Activated naive CD8-positive, alpha-beta T cell treated with anti-CD3 and anti-CD28 coated beads, Interleukin-2, amount 50 U/mL, for 24 hours (primary cell): ENCODE measurements at regions not wholly inside any gene's neighbourhood (a gene's known extent, or its start where the extent isn't known, plus 50 kb on each side); places are given as distances from the start of the nearest gene placed in this dataset.

Experiments
- ATAC-seq: fragments of 150-1000 bp; cut with Tn5 transposase; one replicate; pipeline ENCODE4 v1.10.0; 2021
- DNase-seq: peaks from one replicate; pipeline ENCODE4 v3.0.0; 2021
- H3K27ac Mint-ChIP-seq: one replicate; pipeline ENCODE4 v1.8.0; 2021; ENCODE audit warnings: mild to moderate bottlenecking, mixed read lengths
- H3K27me3 Mint-ChIP-seq: one replicate; pipeline ENCODE4 v1.8.0; 2021; ENCODE audit warnings: mixed read lengths
- H3K36me3 Mint-ChIP-seq: one replicate; pipeline ENCODE4 v1.8.0; 2021; ENCODE audit warnings: low read depth, mixed read lengths
- H3K4me1 Mint-ChIP-seq: one replicate; pipeline ENCODE4 v1.8.0; 2021; ENCODE audit warnings: mixed read lengths
- H3K4me3 Mint-ChIP-seq: one replicate; pipeline ENCODE4 v1.8.0; 2021; ENCODE audit warnings: mild to moderate bottlenecking, moderate library complexity, mixed read lengths
- H3K9me3 Mint-ChIP-seq: one replicate; pipeline ENCODE4 v1.8.0; 2021; ENCODE audit warnings: mixed read lengths

GRCh38 chr9:95670122-95670521 lies 153.4 kb upstream of the PTCH1 start:
- H3K27ac Mint-ChIP-seq: no peak overlapping the region
- H3K27me3 Mint-ChIP-seq: peaks cover 21% of the 10 kb centered on the region
- no peaks in the 10 kb centered on the region for H3K36me3 Mint-ChIP-seq
- no peaks in the 10 kb centered on the region for H3K4me1 Mint-ChIP-seq
- H3K4me3 Mint-ChIP-seq: no peak overlapping the region
- DNase-seq: no peak
- no peak for ATAC-seq
- H3K9me3 Mint-ChIP-seq: no peaks in the 10 kb centered on the region

- Mint-ChIP-seq H3K4me1 (no peaks in the 10 kb centered on the region), H3K4me3 (no peak overlapping the region), H3K36me3 (no peaks in the 10 kb centered on the region), H3K27ac (no peak overlapping the region), H3K9me3 (no peaks in the 10 kb centered on the region), H3K27me3 (peaks cover 21% of the 10 kb centered on the region)
- ATAC-seq: no peak
- no peak for DNase-seq
Measured at GRCh38 chr9:95669253-95669652, 152.5 kb upstream of the PTCH1 start.

DNA sequence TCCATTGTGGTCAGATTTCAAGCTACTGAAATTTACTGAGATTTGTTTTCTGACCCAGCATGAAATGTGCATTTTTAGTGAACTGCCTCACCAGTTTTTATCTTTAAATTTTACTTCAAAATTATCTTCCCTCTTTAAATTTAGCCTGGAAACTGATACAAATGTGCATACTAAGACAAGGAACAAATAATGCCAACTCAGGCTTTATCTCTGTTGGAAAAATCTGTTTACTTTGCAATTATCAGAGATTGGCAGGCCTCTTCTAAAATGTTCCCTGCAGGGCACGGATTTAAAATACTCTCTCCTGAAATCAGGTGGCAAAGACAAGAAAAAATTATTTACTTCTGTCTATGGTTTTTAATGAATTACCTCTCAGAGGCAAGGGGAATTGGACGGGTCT lies 151.0 kb upstream of the PTCH1 start:
- H3K27ac Mint-ChIP-seq: no peak overlapping the region
- no peaks in the 10 kb centered on the region for H3K9me3 Mint-ChIP-seq
- no peaks in the 10 kb centered on the region for H3K4me1 Mint-ChIP-seq
- peaks cover 19% of the 10 kb centered on the region for H3K27me3 Mint-ChIP-seq
- ATAC-seq (no peak), DNase-seq (no peak)
- no peaks in the 10 kb centered on the region for H3K36me3 Mint-ChIP-seq
- no peak overlapping the region for H3K4me3 Mint-ChIP-seq

DNA sequence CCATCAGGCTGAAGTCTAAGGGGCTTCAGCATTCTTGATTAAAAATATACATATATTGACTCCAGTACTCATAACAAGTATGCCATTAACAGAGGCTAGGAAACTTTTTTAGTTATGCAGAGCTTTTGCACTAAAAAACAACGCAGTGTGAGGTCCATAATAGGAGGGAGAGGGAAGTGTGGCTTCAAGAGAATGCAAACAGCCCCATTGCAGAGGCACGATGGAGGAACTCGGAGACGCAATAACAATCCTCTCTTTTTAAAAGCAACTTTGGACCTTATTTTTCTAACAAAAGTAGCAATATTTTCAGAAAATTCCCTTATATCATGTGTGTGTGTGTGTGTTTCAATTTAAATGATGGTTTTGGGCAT lies 150.0 kb upstream of the PTCH1 start:
- H3K36me3 Mint-ChIP-seq: no peaks in the 10 kb centered on the region
- peaks cover 17% of the 10 kb centered on the region for H3K27me3 Mint-ChIP-seq
- H3K4me1 Mint-ChIP-seq: no peaks in the 10 kb centered on the region

DNA sequence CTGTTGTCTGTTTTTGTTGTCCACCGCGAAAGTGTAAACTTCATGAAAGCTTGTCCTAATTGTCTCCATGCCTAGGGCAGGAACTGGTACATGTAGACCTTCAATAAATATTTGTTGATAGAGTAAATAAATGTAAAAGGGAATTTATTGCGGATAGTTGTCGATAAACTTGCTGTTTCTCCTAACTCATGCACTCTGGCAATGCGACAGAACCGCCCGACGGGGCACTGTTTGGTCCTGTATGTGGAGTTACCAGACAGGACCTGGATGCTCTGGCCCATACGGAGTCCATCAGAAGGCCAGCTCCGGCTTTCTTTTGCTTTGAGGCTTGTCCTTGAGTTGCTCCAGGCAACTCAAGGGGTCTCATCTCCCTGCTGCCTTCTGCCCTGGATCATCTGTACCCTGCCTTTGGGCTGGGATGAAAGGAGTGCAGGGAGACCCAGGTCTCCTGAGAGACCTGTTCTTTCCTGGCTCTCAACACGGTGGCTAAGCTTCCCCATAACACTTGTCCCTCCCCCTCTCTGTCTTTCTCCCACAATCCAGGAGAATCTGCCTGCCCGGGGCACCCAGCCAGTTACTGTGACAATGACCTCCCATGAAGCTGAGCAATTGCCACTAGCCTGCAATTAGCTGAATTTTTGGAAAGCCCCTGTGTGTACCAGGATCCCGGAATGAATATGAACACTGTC lies 149.5 kb upstream of the PTCH1 start:
- no peak for DNase-seq
- no peaks in the 10 kb centered on the region for H3K4me1 Mint-ChIP-seq
- peaks cover 17% of the 10 kb centered on the region for H3K27me3 Mint-ChIP-seq
- no peaks in the 10 kb centered on the region for H3K36me3 Mint-ChIP-seq
- no peak for ATAC-seq
- H3K27ac Mint-ChIP-seq: no peak overlapping the region
- no peak overlapping the region for H3K4me3 Mint-ChIP-seq
- H3K9me3 Mint-ChIP-seq: no peaks in the 10 kb centered on the region

More for the DNA sequence above, 150.0 kb upstream of the PTCH1 start:
- Mint-ChIP-seq H3K4me3 (no peak overlapping the region), H3K9me3 (no peaks in the 10 kb centered on the region), H3K27ac (no peak overlapping the region)
- DNase-seq (no peak), ATAC-seq (no peak)

DNA sequence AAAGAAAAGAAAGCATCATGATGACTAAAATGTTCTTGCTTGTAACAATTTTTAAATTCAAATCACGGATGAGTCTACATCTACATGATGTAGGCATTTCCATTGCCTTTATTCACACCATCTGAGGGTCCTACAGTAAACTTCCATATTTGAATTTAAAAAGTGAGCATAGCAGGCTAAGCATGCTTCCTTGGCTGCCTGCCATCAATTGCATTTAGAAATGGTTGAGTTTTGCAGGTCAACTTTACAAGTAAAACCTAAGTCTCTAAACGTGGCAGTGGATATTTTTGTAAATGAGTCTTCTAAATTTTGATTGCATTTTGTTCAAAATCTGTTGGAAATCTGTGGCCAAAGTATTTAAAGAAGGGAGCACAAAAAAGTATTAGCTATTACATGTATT lies 136.5 kb upstream of the PTCH1 start:
- H3K27ac Mint-ChIP-seq: no peak overlapping the region
- no peaks in the 10 kb centered on the region for H3K4me1 Mint-ChIP-seq
- H3K27me3 Mint-ChIP-seq: peaks cover 4% of the 10 kb centered on the region
- H3K9me3 Mint-ChIP-seq: no peaks in the 10 kb centered on the region
- no peak overlapping the region for H3K4me3 Mint-ChIP-seq
- peaks cover 1% of the 10 kb centered on the region for H3K36me3 Mint-ChIP-seq
- DNase-seq: no peak
- no peak for ATAC-seq

DNA sequence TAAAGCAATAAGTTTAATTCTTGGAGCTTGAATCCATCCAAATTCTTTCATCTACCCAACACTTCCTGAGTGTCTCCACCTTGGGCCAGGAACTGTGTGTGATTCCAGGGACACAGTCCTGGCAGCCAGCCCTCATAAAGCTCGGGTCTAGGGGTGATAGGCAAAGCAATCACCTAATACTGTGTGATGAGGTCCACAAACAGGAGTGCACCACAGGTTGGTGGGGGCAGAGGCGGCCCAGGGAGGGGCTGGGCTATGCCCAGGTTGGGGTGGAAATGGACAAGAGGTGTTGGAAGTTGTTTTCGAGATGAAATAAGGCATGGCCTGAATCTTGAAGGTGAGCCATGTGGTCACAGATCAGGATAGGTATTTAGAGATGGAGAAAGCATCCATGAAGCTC lies 133.9 kb upstream of the PTCH1 start:
- DNase-seq (no peak), ATAC-seq (no peak)
- H3K27me3 Mint-ChIP-seq: no peaks in the 10 kb centered on the region
- no peak overlapping the region for H3K4me3 Mint-ChIP-seq
- H3K36me3 Mint-ChIP-seq: peaks cover 1% of the 10 kb centered on the region
- no peaks in the 10 kb centered on the region for H3K4me1 Mint-ChIP-seq
- H3K27ac Mint-ChIP-seq: no peak overlapping the region
- peaks cover 6% of the 10 kb centered on the region for H3K9me3 Mint-ChIP-seq

GRCh38 chr9:95649801-95650213 lies 133.0 kb upstream of the PTCH1 start:
- DNase-seq: no peak
- peaks cover 6% of the 10 kb centered on the region for H3K9me3 Mint-ChIP-seq
- no peak for ATAC-seq
- no peak overlapping the region for H3K4me3 Mint-ChIP-seq
- no peaks in the 10 kb centered on the region for H3K27me3 Mint-ChIP-seq
- H3K4me1 Mint-ChIP-seq: no peaks in the 10 kb centered on the region
- H3K36me3 Mint-ChIP-seq: peaks cover 1% of the 10 kb centered on the region
- no peak overlapping the region for H3K27ac Mint-ChIP-seq

GRCh38 chr9:95648225-95648624 lies 131.5 kb upstream of the PTCH1 start:
- DNase-seq (no peak), ATAC-seq (no peak)
- no peak overlapping the region for H3K4me3 Mint-ChIP-seq
- H3K9me3 Mint-ChIP-seq: peaks cover 6% of the 10 kb centered on the region
- H3K4me1 Mint-ChIP-seq: peaks cover 2% of the 10 kb centered on the region
- no peak overlapping the region for H3K27ac Mint-ChIP-seq
- H3K27me3 Mint-ChIP-seq: no peaks in the 10 kb centered on the region
- H3K36me3 Mint-ChIP-seq: no peaks in the 10 kb centered on the region

GRCh38 chr9:95645992-95646391 lies 129.2 kb upstream of the PTCH1 start:
- H3K4me3 Mint-ChIP-seq: no peak overlapping the region
- ATAC-seq: no peak
- H3K27me3 Mint-ChIP-seq: no peaks in the 10 kb centered on the region
- no peak for DNase-seq
- no peak overlapping the region for H3K27ac Mint-ChIP-seq
- no peaks in the 10 kb centered on the region for H3K36me3 Mint-ChIP-seq
- peaks cover 6% of the 10 kb centered on the region for H3K9me3 Mint-ChIP-seq
- peaks cover 2% of the 10 kb centered on the region for H3K4me1 Mint-ChIP-seq

DNA sequence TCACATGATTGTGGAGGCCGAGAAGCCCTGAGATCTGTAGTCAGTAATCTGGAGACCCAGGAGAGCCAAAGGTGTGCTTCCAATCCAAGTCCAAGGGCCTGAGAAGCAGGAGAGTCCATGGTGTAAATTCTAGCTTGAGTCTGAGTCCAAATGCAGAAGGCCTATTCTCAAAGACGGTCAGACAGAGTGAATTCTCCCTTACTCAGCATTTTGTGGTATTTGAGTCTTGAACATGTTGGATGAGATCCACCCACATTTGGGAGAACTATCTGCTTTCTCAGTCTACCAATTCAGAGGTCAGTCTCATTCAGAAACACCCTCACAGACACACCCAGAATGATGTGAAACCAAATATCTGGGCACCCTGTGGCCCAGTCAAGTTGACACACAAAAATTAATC lies 128.8 kb upstream of the PTCH1 start:
- no peak for DNase-seq
- Mint-ChIP-seq H3K9me3 (peaks cover 6% of the 10 kb centered on the region), H3K4me1 (peaks cover 2% of the 10 kb centered on the region), H3K27me3 (no peaks in the 10 kb centered on the region), H3K27ac (no peak overlapping the region), H3K4me3 (no peak overlapping the region), H3K36me3 (no peaks in the 10 kb centered on the region)
- no peak for ATAC-seq

GRCh38 chr9:95644377-95644776 lies 127.6 kb upstream of the PTCH1 start:
- peaks cover 2% of the 10 kb centered on the region for H3K4me1 Mint-ChIP-seq
- no peak overlapping the region for H3K27ac Mint-ChIP-seq
- no peaks in the 10 kb centered on the region for H3K36me3 Mint-ChIP-seq
- peaks cover 2% of the 10 kb centered on the region for H3K27me3 Mint-ChIP-seq
- no peak for DNase-seq
- ATAC-seq: no peak
- no peak overlapping the region for H3K4me3 Mint-ChIP-seq
- H3K9me3 Mint-ChIP-seq: peaks cover 6% of the 10 kb centered on the region

- H3K4me3 Mint-ChIP-seq: no peak overlapping the region
- ATAC-seq (no peak), DNase-seq (no peak)
- H3K27me3 Mint-ChIP-seq: peaks cover 2% of the 10 kb centered on the region
- H3K9me3 Mint-ChIP-seq: peaks cover 6% of the 10 kb centered on the region
- no peak overlapping the region for H3K27ac Mint-ChIP-seq
- peaks cover 2% of the 10 kb centered on the region for H3K4me1 Mint-ChIP-seq
- no peaks in the 10 kb centered on the region for H3K36me3 Mint-ChIP-seq
Measured at GRCh38 chr9:95643619-95644018, 126.8 kb upstream of the PTCH1 start.

- no peak for DNase-seq
- H3K4me3 Mint-ChIP-seq: no peak overlapping the region
Measured at GRCh38 chr9:95642189-95642588, 125.4 kb upstream of the PTCH1 start.

DNA sequence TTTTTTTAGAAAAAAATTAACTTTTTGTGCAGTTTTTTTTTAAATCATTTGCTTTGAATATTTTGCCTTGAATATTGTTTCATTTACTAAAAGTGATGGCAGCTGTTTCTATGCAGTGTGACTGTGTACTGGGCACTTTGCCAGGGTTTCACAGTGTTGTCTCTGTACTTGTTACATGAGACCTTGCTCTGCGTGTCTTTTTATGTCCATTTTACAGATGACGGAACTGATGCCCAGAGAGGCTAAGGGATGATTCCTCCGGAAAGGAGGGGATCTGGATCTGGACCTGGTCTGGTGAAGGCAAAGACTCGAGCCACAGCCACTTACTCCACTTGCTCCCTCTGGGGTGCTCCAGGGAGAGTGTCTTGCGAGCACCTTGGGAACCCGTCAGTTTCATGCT lies 124.8 kb upstream of the PTCH1 start:
- Mint-ChIP-seq H3K36me3 (no peaks in the 10 kb centered on the region), H3K9me3 (no peaks in the 10 kb centered on the region), H3K4me3 (no peak overlapping the region), H3K27ac (no peak overlapping the region), H3K27me3 (peaks cover 2% of the 10 kb centered on the region), H3K4me1 (peaks cover 2% of the 10 kb centered on the region)
- ATAC-seq (no peak), DNase-seq (no peak)

More at GRCh38 chr9:95642189-95642588, 125.4 kb upstream of the PTCH1 start:
- H3K9me3 Mint-ChIP-seq: peaks cover 4% of the 10 kb centered on the region
- H3K4me1 Mint-ChIP-seq: peaks cover 2% of the 10 kb centered on the region
- H3K27me3 Mint-ChIP-seq: peaks cover 2% of the 10 kb centered on the region
- no peak overlapping the region for H3K27ac Mint-ChIP-seq
- ATAC-seq: no peak
- H3K36me3 Mint-ChIP-seq: no peaks in the 10 kb centered on the region

DNA sequence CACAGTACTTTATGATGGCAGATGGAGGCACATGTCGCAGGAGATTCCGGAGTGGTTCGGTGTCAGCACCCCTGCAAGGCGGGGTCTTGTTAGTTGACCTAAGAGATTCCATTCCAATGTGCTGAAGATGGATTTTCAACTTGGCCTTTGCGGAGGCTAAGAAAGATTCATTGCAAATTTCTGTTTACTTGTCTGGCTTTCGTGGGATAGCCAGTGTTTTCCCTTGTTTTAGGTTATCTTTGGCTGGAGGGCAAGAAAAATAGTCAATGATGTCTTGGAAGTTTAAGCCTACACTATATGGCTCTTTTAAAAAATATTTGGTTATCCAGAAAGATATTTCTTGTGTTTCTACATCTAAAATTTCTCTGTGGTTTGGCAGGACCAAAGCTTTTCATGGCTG lies 123.6 kb upstream of the PTCH1 start:
- Mint-ChIP-seq H3K36me3 (no peaks in the 10 kb centered on the region), H3K27me3 (peaks cover 2% of the 10 kb centered on the region), H3K4me1 (peaks cover 2% of the 10 kb centered on the region), H3K4me3 (no peak overlapping the region), H3K27ac (no peak overlapping the region), H3K9me3 (no peaks in the 10 kb centered on the region)
- ATAC-seq (no peak), DNase-seq (no peak)
